HUES6 (cell line): ENCODE measurements at regions not wholly inside any gene's neighbourhood (a gene's known extent, or its start where the extent isn't known, plus 50 kb on each side); places are given as distances from the start of the nearest gene placed in this dataset.

ENCODE experiments used
- H3K27ac ChIP-seq: 2 replicates; pipeline ENCODE4 v1.7.0; 2013; ENCODE audit warnings: low read depth, mild to moderate bottlenecking, low read length, inconsistent platforms
- H3K27me3 ChIP-seq: 2 replicates; pipeline ENCODE4 v1.6.1; 2013; ENCODE audit warnings: low read length; ENCODE audit not compliant: control insufficient read depth, insufficient read depth
- H3K36me3 ChIP-seq: 2 replicates; pipeline ENCODE4 v1.6.1; 2013; ENCODE audit warnings: low read length; ENCODE audit not compliant: control insufficient read depth, insufficient read depth
- H3K4me1 ChIP-seq: 2 replicates; pipeline ENCODE4 v1.6.1; 2013; ENCODE audit warnings: low read length; ENCODE audit not compliant: control insufficient read depth, insufficient read depth
- H3K4me3 ChIP-seq: 2 replicates; pipeline ENCODE4 v1.5.1; 2013; ENCODE audit warnings: low read depth, low read length
- H3K9ac ChIP-seq: one replicate; pipeline ENCODE4 v1.6.1; 2013; ENCODE audit warnings: mild to moderate bottlenecking, low read length
- H3K9me3 ChIP-seq: 2 replicates; pipeline ENCODE4 v1.6.1; 2013; ENCODE audit warnings: low read depth, low read length; ENCODE audit not compliant: control insufficient read depth, insufficient read depth

GRCh38 chr14:25552826-25553225, 502.9 kb upstream of the STXBP6 start:
- H3K27me3 ChIP-seq, result no peaks in the 10 kb centered on the region
- no peaks in the 10 kb centered on the region for H3K9me3 ChIP-seq

GRCh38 chr14:25551674-25552073, 501.7 kb upstream of the STXBP6 start:
- Histone ChIP-seq H3K9me3 (no peaks in the 10 kb centered on the region), H3K27me3 (no peaks in the 10 kb centered on the region), H3K4me1 (no peaks in the 10 kb centered on the region)

More at GRCh38 chr14:25552826-25553225, 502.9 kb upstream of the STXBP6 start:
- no peak overlapping the region for H3K27ac ChIP-seq
- H3K4me1 ChIP-seq, result no peaks in the 10 kb centered on the region
- H3K4me3 ChIP-seq, result no peak overlapping the region
- no peak overlapping the region for H3K9ac ChIP-seq
- H3K36me3 ChIP-seq, result no peaks in the 10 kb centered on the region

GRCh38 chr14:25546826-25547225, 496.9 kb upstream of the STXBP6 start:
- H3K4me3 ChIP-seq, result no peak overlapping the region
- H3K36me3 ChIP-seq, result no peaks in the 10 kb centered on the region
- no peaks in the 10 kb centered on the region for H3K4me1 ChIP-seq
- H3K27ac ChIP-seq, result no peak overlapping the region
- H3K9ac ChIP-seq, result no peak overlapping the region
- no peaks in the 10 kb centered on the region for H3K27me3 ChIP-seq
- H3K9me3 ChIP-seq, result no peaks in the 10 kb centered on the region

More at GRCh38 chr14:25551674-25552073, 501.7 kb upstream of the STXBP6 start:
- Histone ChIP-seq H3K4me3 (no peak overlapping the region), H3K27ac (no peak overlapping the region), H3K9ac (no peak overlapping the region), H3K36me3 (no peaks in the 10 kb centered on the region)

GRCh38 chr14:25537846-25538455, 488.0 kb upstream of the STXBP6 start:
- Histone ChIP-seq H3K4me1 (no peaks in the 10 kb centered on the region), H3K36me3 (no peaks in the 10 kb centered on the region), H3K27me3 (no peaks in the 10 kb centered on the region), H3K27ac (no peak overlapping the region), H3K9me3 (no peaks in the 10 kb centered on the region), H3K9ac (no peak overlapping the region), H3K4me3 (no peak overlapping the region)

- Histone ChIP-seq H3K36me3 (no peaks in the 10 kb centered on the region), H3K9ac (no peak overlapping the region), H3K9me3 (no peaks in the 10 kb centered on the region), H3K4me3 (no peak overlapping the region), H3K27ac (no peak overlapping the region), H3K27me3 (no peaks in the 10 kb centered on the region), H3K4me1 (no peaks in the 10 kb centered on the region)
Measured at GRCh38 chr14:25526290-25526689, 476.3 kb upstream of the STXBP6 start.

DNA sequence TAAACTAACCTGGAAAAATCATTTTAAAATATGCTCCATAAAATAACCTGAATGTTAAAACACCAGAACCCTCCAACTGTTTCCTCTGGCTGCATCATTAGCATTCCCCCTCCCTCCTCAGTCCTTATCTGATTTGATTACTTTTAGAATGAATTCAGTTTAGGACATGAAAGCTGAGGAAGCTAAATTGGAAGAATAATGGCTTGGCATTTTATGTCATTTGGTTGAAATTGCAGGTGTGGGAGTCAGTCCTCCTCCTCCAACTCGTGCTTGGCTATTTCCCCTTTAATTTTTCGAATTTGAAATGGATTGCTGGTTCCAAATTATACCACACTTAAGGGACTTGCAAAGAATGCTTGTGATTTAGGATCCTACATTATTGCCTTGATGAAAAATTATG, 473.0 kb upstream of the STXBP6 start:
- H3K4me1 ChIP-seq, result no peaks in the 10 kb centered on the region
- no peak overlapping the region for H3K27ac ChIP-seq
- no peaks in the 10 kb centered on the region for H3K27me3 ChIP-seq
- H3K36me3 ChIP-seq, result no peaks in the 10 kb centered on the region
- no peak overlapping the region for H3K4me3 ChIP-seq
- H3K9me3 ChIP-seq, result no peaks in the 10 kb centered on the region
- no peak overlapping the region for H3K9ac ChIP-seq

- Histone ChIP-seq H3K9me3 (no peaks in the 10 kb centered on the region), H3K27ac (no peak overlapping the region), H3K9ac (no peak overlapping the region), H3K4me3 (no peak overlapping the region), H3K4me1 (no peaks in the 10 kb centered on the region), H3K27me3 (no peaks in the 10 kb centered on the region), H3K36me3 (no peaks in the 10 kb centered on the region)
Measured at GRCh38 chr14:25522116-25522515, 472.2 kb upstream of the STXBP6 start.

GRCh38 chr14:25521616-25522015, 471.7 kb upstream of the STXBP6 start:
- Histone ChIP-seq H3K9ac (no peak overlapping the region), H3K4me3 (no peak overlapping the region), H3K27ac (no peak overlapping the region), H3K27me3 (no peaks in the 10 kb centered on the region), H3K36me3 (no peaks in the 10 kb centered on the region), H3K9me3 (no peaks in the 10 kb centered on the region), H3K4me1 (no peaks in the 10 kb centered on the region)

- no peak overlapping the region for H3K4me3 ChIP-seq
- no peaks in the 10 kb centered on the region for H3K4me1 ChIP-seq
- H3K27ac ChIP-seq, result no peak overlapping the region
- H3K27me3 ChIP-seq, result no peaks in the 10 kb centered on the region
- no peaks in the 10 kb centered on the region for H3K9me3 ChIP-seq
- no peak overlapping the region for H3K9ac ChIP-seq
- H3K36me3 ChIP-seq, result no peaks in the 10 kb centered on the region
Measured at GRCh38 chr14:25520821-25521220, 470.9 kb upstream of the STXBP6 start.

- no peaks in the 10 kb centered on the region for H3K4me1 ChIP-seq
- no peaks in the 10 kb centered on the region for H3K9me3 ChIP-seq
- H3K9ac ChIP-seq, result no peak overlapping the region
- no peaks in the 10 kb centered on the region for H3K36me3 ChIP-seq
- H3K4me3 ChIP-seq, result no peak overlapping the region
- H3K27me3 ChIP-seq, result no peaks in the 10 kb centered on the region
- no peak overlapping the region for H3K27ac ChIP-seq
Measured at GRCh38 chr14:25518364-25518763, 468.4 kb upstream of the STXBP6 start.

- Histone ChIP-seq H3K4me1 (no peaks in the 10 kb centered on the region), H3K36me3 (no peaks in the 10 kb centered on the region), H3K27me3 (no peaks in the 10 kb centered on the region), H3K27ac (no peak overlapping the region), H3K9me3 (0 out of 2 replicates have a peak, but pooled peaks cover 5% of the 10 kb centered on the region), H3K9ac (no peak overlapping the region), H3K4me3 (no peak overlapping the region)
Measured at GRCh38 chr14:25516838-25517237, 466.9 kb upstream of the STXBP6 start.
